ENCODE measurements at regions not wholly inside any gene's neighbourhood (a gene's known extent, or its start where the extent isn't known, plus 50 kb on each side); places are given as distances from the start of the nearest gene placed in this dataset.

- Histone ChIP-seq H3K9ac (ENCODE audit: low read length) (no peak overlapping the region), H3K4me1 (ENCODE audit: insufficient read depth, low read length) (peaks cover 5% of the 10 kb centered on the region), H3K4me2 (ENCODE audit: low read length) (no peak overlapping the region), H3K27ac (ENCODE audit: low read depth, low read length) (no peak overlapping the region), H2AFZ (ENCODE audit: low read depth, low read length) (no peak overlapping the region), H4K20me1 (ENCODE audit: insufficient read depth, low read length) (no peaks in the 10 kb centered on the region), H3K9me3 (ENCODE audit: insufficient read depth, low read depth, low read length) (no peaks in the 10 kb centered on the region), H3K27me3 (ENCODE audit: insufficient read depth, low read length) (no peaks in the 10 kb centered on the region), H3K36me3 (ENCODE audit: insufficient read depth, low read length) (no peaks in the 10 kb centered on the region), H3K4me3 (ENCODE audit: insufficient read depth, low read depth, low read length) (no peak overlapping the region), H3K79me2 (ENCODE audit: insufficient read depth, low read length) (no peaks in the 10 kb centered on the region)
- Mint-ChIP-seq H3K36me3 (ENCODE audit: low read depth, unreplicated experiment) (no peaks in the 10 kb centered on the region), H3K27me3 (ENCODE audit: low read depth, unreplicated experiment) (no peaks in the 10 kb centered on the region), H3K27ac (ENCODE audit: unreplicated experiment) (no peak overlapping the region), H3K4me3 (ENCODE audit: unreplicated experiment) (no peak overlapping the region), H3K9me3 (ENCODE audit: unreplicated experiment) (no peaks in the 10 kb centered on the region), H3K4me1 (ENCODE audit: low read depth, unreplicated experiment) (no peaks in the 10 kb centered on the region)
- FAIRE-seq (no peak), DNase-seq (ENCODE audit: low read depth) (no peak)
- TF ChIP-seq EZH2 (IDR thresholded peaks at IDR 0.05; ENCODE audit: insufficient read depth, low read length), result no peak
- no peak for TF ChIP-seq CTCF (IDR thresholded peaks at IDR 0.05; ENCODE audit: insufficient read depth, low read depth, low read length)
Measured at GRCh38 chr1:198942466-198942865, 303.6 kb downstream of the PTPRC start.

- Histone ChIP-seq H3K4me3 (ENCODE audit: insufficient read depth, low read depth, low read length) (no peak overlapping the region), H3K27ac (ENCODE audit: low read depth, low read length) (no peak overlapping the region), H3K9ac (ENCODE audit: low read length) (no peak overlapping the region), H2AFZ (ENCODE audit: low read depth, low read length) (no peak overlapping the region), H3K36me3 (ENCODE audit: insufficient read depth, low read length) (no peaks in the 10 kb centered on the region), H3K4me1 (ENCODE audit: insufficient read depth, low read length) (no peaks in the 10 kb centered on the region), H4K20me1 (ENCODE audit: insufficient read depth, low read length) (no peaks in the 10 kb centered on the region), H3K9me3 (ENCODE audit: insufficient read depth, low read depth, low read length) (no peaks in the 10 kb centered on the region), H3K27me3 (ENCODE audit: insufficient read depth, low read length) (no peaks in the 10 kb centered on the region), H3K79me2 (ENCODE audit: insufficient read depth, low read length) (no peaks in the 10 kb centered on the region), H3K4me2 (ENCODE audit: low read length) (no peak overlapping the region)
- Mint-ChIP-seq H3K4me3 (ENCODE audit: unreplicated experiment) (no peak overlapping the region), H3K27ac (ENCODE audit: unreplicated experiment) (no peak overlapping the region), H3K36me3 (ENCODE audit: low read depth, unreplicated experiment) (no peaks in the 10 kb centered on the region), H3K27me3 (ENCODE audit: low read depth, unreplicated experiment) (no peaks in the 10 kb centered on the region), H3K9me3 (ENCODE audit: unreplicated experiment) (no peaks in the 10 kb centered on the region), H3K4me1 (ENCODE audit: low read depth, unreplicated experiment) (no peaks in the 10 kb centered on the region)
- TF ChIP-seq EZH2 (IDR thresholded peaks at IDR 0.05; ENCODE audit: insufficient read depth, low read length), result no peak
- no peak for TF ChIP-seq CTCF (IDR thresholded peaks at IDR 0.05; ENCODE audit: insufficient read depth, low read depth, low read length)
- FAIRE-seq, result no peak
- DNase-seq (ENCODE audit: low read depth), result no peak
Measured at GRCh38 chr1:198943484-198944187, 304.8 kb downstream of the PTPRC start.

DNA sequence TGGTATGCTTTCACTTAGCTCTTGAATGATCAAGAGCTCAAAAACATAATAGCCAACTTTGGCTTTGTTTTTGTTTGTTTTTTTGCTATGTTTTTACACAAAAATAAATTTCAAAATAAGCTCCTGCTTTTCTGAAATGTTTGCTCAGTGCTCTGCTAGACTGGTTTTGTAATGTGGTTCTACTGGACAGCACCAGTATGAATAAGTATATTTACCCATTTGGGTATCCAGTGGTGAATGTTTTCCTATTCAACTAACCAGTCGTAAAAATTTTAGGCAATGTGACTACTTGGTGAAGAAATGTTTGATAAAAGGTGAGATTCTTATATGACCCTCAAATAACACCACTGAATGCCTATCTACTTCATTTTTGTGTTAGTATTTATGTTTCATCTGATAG is 308.6 kb downstream of the PTPRC start:
- FAIRE-seq, result no peak
- Histone ChIP-seq H3K9me3 (ENCODE audit: insufficient read depth, low read depth, low read length) (no peaks in the 10 kb centered on the region), H3K79me2 (ENCODE audit: insufficient read depth, low read length) (no peaks in the 10 kb centered on the region), H3K27me3 (ENCODE audit: insufficient read depth, low read length) (no peaks in the 10 kb centered on the region), H4K20me1 (ENCODE audit: insufficient read depth, low read length) (no peaks in the 10 kb centered on the region), H3K27ac (ENCODE audit: low read depth, low read length) (no peak overlapping the region), H3K36me3 (ENCODE audit: insufficient read depth, low read length) (no peaks in the 10 kb centered on the region), H3K4me2 (ENCODE audit: low read length) (no peak overlapping the region), H2AFZ (ENCODE audit: low read depth, low read length) (no peak overlapping the region), H3K4me1 (ENCODE audit: insufficient read depth, low read length) (no peaks in the 10 kb centered on the region), H3K4me3 (ENCODE audit: insufficient read depth, low read depth, low read length) (no peak overlapping the region), H3K9ac (ENCODE audit: low read length) (no peak overlapping the region)
- TF ChIP-seq CTCF (IDR thresholded peaks at IDR 0.05; ENCODE audit: insufficient read depth, low read depth, low read length), result no peak
- no peak for TF ChIP-seq EZH2 (IDR thresholded peaks at IDR 0.05; ENCODE audit: insufficient read depth, low read length)
- no peak for DNase-seq (ENCODE audit: low read depth)
- H3K27me3 Mint-ChIP-seq (ENCODE audit: low read depth, unreplicated experiment), result no peaks in the 10 kb centered on the region
- no peak overlapping the region for H3K27ac Mint-ChIP-seq (ENCODE audit: unreplicated experiment)
- no peaks in the 10 kb centered on the region for H3K4me1 Mint-ChIP-seq (ENCODE audit: low read depth, unreplicated experiment)
- H3K36me3 Mint-ChIP-seq (ENCODE audit: low read depth, unreplicated experiment), result no peaks in the 10 kb centered on the region
- H3K4me3 Mint-ChIP-seq (ENCODE audit: unreplicated experiment), result no peak overlapping the region
- H3K9me3 Mint-ChIP-seq (ENCODE audit: unreplicated experiment), result no peaks in the 10 kb centered on the region

All from astrocyte (in vitro differentiated cells and primary cell).